DMS 273 treated with DMSO at 0.1 percent for 48 hours (cell line): ENCODE measurements at regions not wholly inside any gene's neighbourhood (a gene's known extent, or its start where the extent isn't known, plus 50 kb on each side); places are given as distances from the start of the nearest gene placed in this dataset.
A peak's percentile ranks its signal among the peaks of the same experiment; 100 is the strongest.
"Not testable (repeated sequence)": the region's sequence is repeated elsewhere in the genome, so short reads cannot be mapped to it uniquely, and the experiment has no call there.

ENCODE experiments used
- DNase-seq: peaks from one replicate; lab custom pipeline; 2025; lab: John Stamatoyannopoulos, UW

- DNase-seq: no peak
Measured at GRCh38 chr6:140459209-140459608, 1084.8 kb upstream of the CITED2 start.

- DNase-seq: no peak
Measured at GRCh38 chr6:140446241-140446640, 1071.8 kb upstream of the CITED2 start.

- DNase-seq: no peak
Measured at GRCh38 chr6:140445474-140446004, 1071.1 kb upstream of the CITED2 start.

GRCh38 chr6:140443112-140443511, 1068.7 kb upstream of the CITED2 start:
- DNase-seq: not testable (repeated sequence)

GRCh38 chr6:140441256-140441655, 1066.8 kb upstream of the CITED2 start:
- DNase-seq: peak; percentile 17

GRCh38 chr6:140440223-140440835, 1065.9 kb upstream of the CITED2 start:
- no peak for DNase-seq

- DNase-seq: no peak
Measured at GRCh38 chr6:140438346-140438735, 1063.9 kb upstream of the CITED2 start.

GRCh38 chr6:140437619-140438345, 1063.3 kb upstream of the CITED2 start:
- peak; percentile 54 for DNase-seq

- DNase-seq: no peak
Measured at GRCh38 chr6:140436023-140436811, 1061.8 kb upstream of the CITED2 start.

- DNase-seq: no peak
Measured at GRCh38 chr6:140434761-140435160, 1060.3 kb upstream of the CITED2 start.

GRCh38 chr6:140433072-140433471, 1058.6 kb upstream of the CITED2 start:
- DNase-seq: no peak

GRCh38 chr6:140427842-140428241, 1053.4 kb upstream of the CITED2 start:
- no peak for DNase-seq

- no peak for DNase-seq
Measured at GRCh38 chr6:140414966-140415620, 1040.6 kb upstream of the CITED2 start.

GRCh38 chr6:140403020-140403419, 1028.6 kb upstream of the CITED2 start:
- DNase-seq: no peak

GRCh38 chr6:140401761-140402160, 1027.3 kb upstream of the CITED2 start:
- no peak for DNase-seq

GRCh38 chr6:140398076-140398475, 1023.6 kb upstream of the CITED2 start:
- no peak for DNase-seq

GRCh38 chr6:140397106-140397505, 1022.7 kb upstream of the CITED2 start:
- DNase-seq: no peak

GRCh38 chr6:140393665-140394540, 1019.5 kb upstream of the CITED2 start:
- peak; percentile 49 for DNase-seq

- DNase-seq: no peak
Measured at GRCh38 chr6:140388815-140389214, 1014.4 kb upstream of the CITED2 start.

GRCh38 chr6:140388192-140388802, 1013.8 kb upstream of the CITED2 start:
- no peak for DNase-seq

- no peak for DNase-seq
Measured at GRCh38 chr6:140385679-140386078, 1011.2 kb upstream of the CITED2 start.
